ENCODE measurements at regions not wholly inside any gene's neighbourhood (a gene's known extent, or its start where the extent isn't known, plus 50 kb on each side); places are given as distances from the start of the nearest gene placed in this dataset.

DNA sequence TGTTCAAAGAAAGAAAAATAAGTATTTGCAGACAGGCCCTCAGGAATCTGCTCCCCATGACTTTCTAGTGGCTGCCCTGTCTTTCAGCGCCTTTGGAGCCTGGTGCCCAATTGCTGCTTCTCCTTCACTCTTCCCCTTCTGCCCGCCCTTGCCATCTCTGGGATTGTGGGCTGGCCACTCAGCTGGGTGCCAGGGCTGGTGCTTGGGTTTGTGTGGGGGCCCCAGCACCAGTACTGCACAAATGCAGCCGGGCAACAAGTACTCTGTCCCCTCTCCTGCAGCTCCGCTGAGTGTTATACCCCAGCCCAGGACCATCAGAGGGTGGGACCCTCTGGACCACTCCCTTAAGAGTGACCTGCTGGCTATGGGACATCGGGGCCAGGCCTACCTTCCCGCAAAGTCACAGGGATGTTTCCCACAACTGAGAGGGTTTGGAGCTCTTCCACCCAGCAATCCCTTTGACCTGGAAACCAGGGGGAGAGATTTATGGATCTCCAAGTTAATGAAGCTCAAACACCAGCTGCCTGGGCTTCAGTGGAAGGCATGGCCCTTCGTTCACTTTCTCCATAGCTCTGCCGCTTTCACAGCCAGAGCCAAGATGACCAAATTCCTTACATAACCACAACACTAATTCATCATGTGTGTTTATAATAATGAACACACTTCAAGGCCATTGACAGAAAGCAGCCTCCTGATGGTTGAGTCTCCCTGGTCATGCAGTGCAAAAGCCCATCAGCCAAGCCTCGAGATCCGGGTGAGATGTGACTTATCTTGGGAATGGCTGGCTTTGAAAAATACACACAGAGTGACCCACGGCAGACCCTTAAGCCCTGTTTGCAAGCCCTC, 313.9 kb upstream of the ZNF32 start:
- DNase-seq (ENCODE audit: low spot score) = no peak
- in situ Hi-C loops (cut with HindIII; ENCODE audit: low sequenced_read_pairs) = no loop called here

DNA sequence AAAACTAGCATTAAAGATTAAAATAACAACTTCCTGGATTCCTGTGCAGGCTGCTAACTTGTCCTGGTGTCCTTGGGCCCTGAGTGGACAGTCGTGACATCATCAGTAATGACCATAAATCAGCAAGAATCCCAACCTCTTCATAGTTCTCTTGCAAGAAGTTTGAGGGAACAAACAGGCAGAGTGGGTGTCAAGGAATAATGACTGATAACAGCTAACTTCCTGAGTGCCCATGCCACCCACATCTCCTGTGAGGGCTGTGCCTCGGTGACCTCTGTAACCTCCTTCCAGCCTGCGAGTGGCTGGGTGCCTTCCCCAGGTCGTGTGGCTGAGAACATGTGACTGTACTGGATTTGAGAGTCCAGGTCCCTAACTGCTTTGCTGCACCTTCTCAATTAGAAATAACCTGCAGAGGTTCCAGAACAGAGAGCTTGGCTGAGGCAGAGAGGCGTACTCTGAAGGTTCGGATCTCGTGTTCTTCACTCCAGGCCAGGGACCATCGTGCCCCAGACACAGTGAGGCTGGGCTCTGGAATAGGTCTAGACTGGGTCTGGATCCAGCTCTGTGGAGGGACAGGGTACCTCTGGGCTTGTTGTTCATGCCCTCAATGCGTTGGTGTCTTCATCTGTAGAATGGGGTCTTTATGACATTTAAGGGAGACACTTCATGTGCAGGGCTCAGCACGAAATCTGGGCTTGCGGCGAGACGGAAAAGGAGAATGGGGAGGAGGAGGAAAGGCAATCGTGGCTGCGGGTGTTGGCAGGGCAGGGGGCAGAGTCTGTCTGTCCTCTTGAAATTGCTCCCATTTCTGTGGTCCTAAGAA, 313.1 kb upstream of the ZNF32 start:
- in situ Hi-C loops (cut with HindIII; ENCODE audit: low sequenced_read_pairs) = no loop called here
- DNase-seq (ENCODE audit: low spot score) = no peak

DNA sequence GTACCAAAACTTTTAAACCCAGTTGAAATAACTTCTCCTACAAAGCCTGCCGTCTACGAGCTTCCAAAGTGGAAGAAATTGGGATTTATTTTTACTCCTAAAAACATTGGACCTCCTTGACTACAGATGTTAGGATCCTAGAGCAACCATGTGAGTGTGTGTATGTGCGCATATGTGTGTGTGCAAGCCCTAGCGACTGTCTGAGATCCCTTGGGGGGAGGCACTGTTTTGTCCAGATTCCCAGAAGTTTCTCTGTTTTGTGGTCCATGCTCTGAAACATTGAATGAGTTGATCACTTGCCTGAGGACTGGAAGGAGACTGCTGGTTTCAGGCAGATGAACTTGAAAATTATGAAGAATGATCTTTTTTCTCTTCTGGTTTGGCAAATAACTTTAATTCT, 312.3 kb upstream of the ZNF32 start:
- in situ Hi-C loops (cut with HindIII; ENCODE audit: low sequenced_read_pairs) = no loop called here

DNA sequence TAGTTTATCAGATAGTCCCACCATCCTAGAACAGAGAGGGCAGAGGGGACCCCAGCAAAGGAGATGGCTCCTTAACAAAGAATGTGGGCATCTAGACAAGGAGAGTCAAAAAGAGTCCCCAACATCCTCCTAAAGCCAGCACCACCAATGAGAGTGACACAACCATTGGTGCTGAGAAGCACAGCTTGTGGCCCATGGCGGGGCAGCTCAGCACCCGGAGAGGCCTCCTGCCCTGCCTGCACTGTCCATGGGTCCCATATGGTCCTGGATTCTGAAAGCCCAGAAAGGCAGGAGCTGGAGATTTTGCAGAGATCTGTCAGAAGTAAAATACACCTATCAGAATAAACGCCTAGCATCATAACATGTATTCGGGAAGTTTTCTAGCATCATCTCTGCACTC, 311.8 kb upstream of the ZNF32 start:
- no peak for DNase-seq (ENCODE audit: low spot score)

More for the DNA sequence above, 312.3 kb upstream of the ZNF32 start:
- DNase-seq (ENCODE audit: low spot score) = no peak

DNA sequence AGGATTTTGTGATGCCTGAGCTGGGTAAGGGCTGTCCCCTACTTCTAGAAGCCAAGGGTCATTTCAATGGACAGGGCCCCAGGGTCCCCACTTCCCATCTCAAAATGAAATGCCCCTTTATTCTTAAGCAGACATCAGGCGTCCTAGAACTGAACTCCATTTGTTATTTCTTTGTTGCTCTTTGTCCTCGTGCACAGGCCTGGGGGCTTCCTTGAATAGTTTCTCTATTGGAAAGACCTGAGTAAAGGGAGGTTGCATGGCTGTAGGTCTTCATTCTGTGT, 311.4 kb upstream of the ZNF32 start:
- in situ Hi-C loops (cut with HindIII; ENCODE audit: low sequenced_read_pairs) = no loop called here
- no peak for DNase-seq (ENCODE audit: low spot score)

More for the DNA sequence above, 311.8 kb upstream of the ZNF32 start:
- in situ Hi-C loops (cut with HindIII; ENCODE audit: low sequenced_read_pairs) = no loop called here

DNA sequence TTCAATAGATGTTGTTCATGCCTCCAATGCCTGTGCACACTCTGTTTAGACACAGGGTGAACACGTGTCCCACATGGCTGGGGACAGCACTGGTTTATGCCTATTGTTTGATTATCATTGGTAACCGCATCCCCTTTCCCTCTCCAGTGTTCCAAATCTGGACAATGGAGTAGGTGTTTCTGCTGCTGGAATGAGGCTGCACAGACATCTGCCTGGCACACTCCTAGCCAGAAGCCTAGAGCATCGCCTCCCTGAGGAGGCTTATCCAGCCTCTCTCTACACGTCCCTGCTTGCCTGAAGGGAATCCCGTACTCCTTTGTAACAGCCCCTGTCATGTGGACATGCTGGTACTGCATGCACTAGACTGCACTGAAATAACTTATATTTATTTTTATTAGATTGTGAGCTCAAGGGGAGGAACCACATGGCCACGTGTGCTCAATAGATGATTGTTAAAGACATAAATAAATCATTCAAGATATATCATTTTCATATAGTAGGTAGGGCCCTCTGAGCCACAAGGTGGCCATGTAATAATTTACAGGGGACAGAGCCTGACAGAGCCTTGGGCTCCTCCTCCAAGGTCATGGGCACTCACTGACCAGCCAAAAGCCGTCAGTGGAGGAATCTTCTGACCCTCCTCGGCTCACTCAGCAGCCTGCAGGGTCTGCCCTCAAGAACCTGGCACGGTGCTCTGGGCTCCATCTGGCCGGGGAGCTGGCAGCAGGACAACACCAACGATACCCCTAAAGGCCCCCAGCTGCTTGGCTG, 310.9 kb upstream of the ZNF32 start:
- no peak for DNase-seq (ENCODE audit: low spot score)
- in situ Hi-C loops (cut with HindIII; ENCODE audit: low sequenced_read_pairs) = no loop called here

DNA sequence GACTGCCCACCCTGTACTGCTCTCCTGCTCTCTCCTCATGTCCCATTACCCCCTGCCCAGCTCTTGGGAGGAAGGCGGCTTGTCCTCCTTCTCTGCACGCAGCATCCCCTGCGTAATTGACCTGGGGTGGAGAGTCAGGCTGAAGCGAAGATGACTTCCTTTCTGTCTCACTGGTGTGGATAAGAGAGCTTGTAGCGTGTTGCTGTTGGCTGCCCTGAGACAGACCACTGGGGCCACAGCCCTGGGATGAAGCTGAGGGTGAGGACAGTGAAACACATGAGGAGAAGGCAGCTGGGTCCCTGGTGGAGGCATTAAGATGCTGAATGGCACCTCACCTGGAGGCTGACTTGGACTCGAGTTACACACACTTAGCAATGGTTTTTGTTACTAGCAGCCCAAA, 310.3 kb upstream of the ZNF32 start:
- in situ Hi-C loops (cut with HindIII; ENCODE audit: low sequenced_read_pairs) = no loop called here

DNA sequence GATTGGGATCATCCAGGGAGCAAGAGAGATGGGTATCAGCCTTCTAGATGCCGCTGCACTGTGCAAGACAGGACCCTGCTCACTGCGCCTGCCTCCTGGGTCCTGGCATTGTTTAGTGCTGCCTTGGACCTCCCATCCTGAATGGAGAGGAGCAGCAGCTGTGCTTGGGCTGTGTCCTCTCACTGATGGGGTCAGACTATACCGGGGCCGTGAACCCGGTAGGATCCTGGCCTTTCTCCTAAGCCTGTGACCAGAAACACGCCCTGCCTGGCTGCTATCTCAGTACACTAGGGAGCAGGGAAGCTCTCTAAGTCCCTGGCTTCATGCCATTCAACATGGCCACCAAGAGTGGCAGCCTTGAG, 309.4 kb upstream of the ZNF32 start:
- DNase-seq (ENCODE audit: low spot score) = no peak
- in situ Hi-C loops (cut with HindIII; ENCODE audit: low sequenced_read_pairs) = no loop called here

More for the DNA sequence above, 310.3 kb upstream of the ZNF32 start:
- DNase-seq (ENCODE audit: low spot score) = no peak

DNA sequence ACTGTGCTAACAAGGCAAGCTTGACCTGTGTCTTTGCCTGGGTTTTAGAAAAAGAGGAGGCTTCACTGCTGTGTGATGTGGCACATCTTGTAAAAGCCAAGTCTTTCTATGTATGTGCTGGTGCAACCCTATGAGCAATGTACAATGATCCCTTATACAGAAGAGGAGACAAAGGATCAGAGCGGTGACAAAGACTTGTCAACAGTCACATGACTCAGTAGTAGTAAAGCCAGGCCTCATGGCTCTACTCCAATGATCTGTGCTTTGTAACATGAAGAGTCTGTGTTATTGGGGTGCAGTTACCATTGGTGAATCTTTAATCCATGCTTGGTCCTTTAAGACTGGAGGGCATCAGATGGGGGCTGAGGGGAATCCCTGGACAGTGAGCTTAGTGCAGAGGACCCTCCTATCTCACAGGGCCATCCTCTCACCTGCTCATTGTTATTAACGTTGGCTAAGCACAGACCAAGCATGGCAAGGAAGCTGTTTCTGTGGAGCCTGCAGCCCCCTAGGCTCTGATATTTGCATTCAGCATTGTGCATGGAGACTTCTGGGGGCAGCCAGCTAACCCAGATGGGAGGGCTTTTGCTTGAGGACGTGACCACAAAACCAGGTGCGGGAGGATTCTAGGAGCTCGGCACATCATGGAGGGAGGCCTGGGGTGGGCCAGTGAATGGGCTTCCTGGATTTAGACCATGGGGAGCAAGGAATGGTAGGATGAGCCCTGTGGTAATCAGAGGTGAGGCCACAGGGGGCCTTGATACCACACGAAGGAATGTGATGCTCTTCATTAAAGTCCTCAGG, 308.8 kb upstream of the ZNF32 start:
- DNase-seq (ENCODE audit: low spot score) = no peak
- in situ Hi-C loops (cut with HindIII; ENCODE audit: low sequenced_read_pairs) = no loop called here

DNA sequence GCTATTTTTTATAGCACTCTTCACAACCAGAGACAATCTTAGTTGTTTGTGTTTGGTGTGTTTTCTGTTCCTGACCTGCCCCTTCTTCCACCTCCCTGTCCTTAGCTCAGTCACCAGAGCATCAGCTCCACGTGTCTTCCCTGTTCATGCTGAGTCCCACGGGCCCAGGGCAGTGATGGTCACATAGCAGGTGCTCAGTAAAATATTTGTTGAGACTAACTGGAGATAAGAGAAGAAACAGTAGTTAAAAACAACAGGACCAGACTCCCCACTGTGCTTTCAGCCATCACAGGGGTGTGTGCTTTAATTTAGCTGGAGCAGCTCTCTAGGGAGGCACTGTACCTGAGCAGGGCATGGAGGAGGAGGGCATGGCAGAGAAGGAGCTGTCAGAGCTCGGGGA, 307.3 kb upstream of the ZNF32 start:
- in situ Hi-C loops (cut with HindIII; ENCODE audit: low sequenced_read_pairs) = no loop called here
- DNase-seq (ENCODE audit: low spot score) = no peak

DNA sequence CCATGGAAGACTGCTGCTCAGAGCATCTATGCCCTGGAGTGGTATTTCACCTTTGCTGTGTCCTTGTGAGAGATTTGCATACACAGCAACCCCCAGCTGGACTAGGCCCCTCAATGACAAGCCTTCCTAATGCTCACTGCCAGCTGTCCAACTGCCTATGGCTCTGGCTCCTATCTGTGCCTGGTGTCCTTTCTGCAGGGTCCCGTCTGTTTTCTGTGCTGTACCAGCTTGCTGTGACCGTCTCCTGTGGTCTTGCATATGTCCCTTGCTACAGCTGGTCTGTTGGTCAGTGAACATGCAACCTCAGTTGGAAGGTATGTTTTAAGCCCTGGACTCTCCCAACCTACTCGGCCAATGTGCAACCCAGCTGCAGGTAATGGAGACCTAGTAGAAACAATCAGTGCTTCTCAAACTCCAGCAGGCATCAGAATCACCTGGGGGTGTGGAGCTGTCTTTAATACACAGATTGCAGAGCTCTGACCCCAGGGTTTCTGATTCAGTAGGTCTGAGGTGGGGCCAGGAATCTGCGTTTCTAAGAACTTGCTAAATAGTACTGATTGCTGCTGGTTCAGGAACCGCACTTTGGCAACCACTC, 306.4 kb upstream of the ZNF32 start:
- in situ Hi-C loops (cut with HindIII; ENCODE audit: low sequenced_read_pairs) = no loop called here
- no peak for DNase-seq (ENCODE audit: low spot score)

DNA sequence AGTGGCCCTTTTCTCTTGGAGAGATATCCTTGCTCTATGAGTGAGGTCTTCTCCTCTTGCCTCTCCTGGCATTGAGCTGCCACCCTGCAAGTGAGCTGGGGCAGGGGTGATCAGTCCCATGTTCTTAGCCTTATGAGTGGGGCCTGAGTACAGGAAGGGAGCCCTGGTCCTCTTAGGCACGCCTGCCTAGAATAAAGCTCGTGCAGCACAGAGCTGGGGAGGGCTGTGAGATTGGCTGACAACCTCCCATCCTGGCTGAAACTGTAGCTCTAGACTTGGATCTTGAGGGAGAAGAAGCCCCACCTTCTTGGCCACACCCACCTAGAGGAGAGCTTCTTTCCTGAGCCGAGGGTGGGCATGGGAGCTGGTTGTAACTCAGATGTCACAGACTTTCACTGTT, 305.0 kb upstream of the ZNF32 start:
- no peak for DNase-seq (ENCODE audit: low spot score)
- in situ Hi-C loops (cut with HindIII; ENCODE audit: low sequenced_read_pairs) = no loop called here

DNA sequence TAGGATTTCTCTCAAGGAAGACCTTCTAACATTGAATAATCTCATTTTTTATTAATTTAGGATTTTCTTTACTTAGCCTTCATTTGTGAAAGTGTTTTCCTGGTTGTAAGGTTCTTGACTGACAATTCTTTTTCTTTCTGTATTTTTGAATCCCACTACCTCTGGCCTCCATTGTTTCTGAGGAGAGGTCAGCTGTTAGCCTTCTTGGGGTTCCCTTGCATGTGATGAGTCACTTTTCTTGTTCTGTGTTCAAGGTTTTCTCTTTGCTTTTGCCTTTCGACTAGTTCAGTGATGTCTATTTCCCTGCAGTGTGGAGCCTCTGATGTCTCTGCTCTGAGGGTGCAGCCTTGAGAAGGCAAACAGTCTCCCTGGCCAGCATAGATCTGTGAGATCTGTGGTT, 304.1 kb upstream of the ZNF32 start:
- in situ Hi-C loops (cut with HindIII; ENCODE audit: low sequenced_read_pairs) = no loop called here

DNA sequence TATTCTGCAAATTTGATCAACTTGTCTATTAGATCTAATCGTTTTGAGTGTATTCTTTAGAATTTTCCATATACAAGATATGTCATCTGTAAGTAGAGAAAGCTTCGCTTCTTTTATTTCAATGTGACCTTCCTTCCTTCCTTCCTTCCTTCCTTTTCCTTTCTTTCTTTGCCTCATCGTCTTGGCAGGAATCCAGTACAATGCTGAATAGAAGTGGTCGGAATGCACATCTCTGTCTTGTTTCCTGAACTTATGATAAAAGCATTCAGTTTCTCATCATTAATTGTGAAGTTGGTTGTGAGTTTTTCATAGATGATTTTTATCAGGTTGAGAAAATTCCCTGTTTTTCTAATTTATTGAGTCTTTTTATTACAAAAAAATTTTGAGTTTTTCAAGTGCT, 300.7 kb upstream of the ZNF32 start:
- in situ Hi-C loops (cut with HindIII; ENCODE audit: low sequenced_read_pairs) = no loop called here
- no peak for DNase-seq (ENCODE audit: low spot score)

More for the DNA sequence above, 304.1 kb upstream of the ZNF32 start:
- DNase-seq (ENCODE audit: low spot score) = no peak

DNA sequence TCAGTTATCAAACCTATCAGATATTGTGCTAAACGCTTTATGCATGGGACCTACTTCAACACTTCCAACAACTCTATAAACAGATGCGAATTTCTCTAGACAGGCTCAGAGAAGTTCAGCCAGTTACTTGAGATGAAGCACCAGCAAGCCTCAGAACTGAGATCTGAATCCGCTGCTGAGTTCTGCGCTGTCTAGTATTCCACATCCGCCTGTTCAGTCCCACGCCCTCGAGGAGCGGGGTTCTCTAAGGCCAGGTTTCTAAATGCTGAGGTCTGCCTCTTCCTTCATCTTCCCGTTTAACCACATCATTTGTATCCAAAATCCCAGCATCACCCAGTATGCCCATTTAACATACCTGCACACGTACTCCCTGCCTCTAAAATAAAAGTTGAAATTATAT, 297.8 kb upstream of the ZNF32 start:
- in situ Hi-C loops (cut with HindIII; ENCODE audit: low sequenced_read_pairs) = no loop called here
- DNase-seq (ENCODE audit: low spot score) = no peak

DNA sequence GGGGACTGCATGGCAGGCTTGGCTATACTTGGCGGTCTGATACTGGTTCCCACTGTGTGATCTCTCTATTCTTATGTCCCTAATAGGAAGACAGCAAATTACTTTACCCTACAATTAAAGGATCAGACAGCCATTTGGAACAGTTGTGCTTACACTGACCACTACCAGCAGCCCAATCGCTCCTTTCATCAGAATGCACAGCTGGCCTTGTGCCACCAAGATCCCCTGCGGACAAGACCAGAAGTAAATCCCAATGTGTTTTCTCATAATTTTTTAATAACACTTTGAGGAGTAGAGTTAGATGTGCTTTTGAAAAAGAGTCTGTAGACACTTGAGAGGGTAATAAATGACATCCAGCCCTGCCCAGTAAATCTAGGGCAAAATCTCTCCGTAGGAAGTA, 297.2 kb upstream of the ZNF32 start:
- no peak for DNase-seq (ENCODE audit: low spot score)
- in situ Hi-C loops (cut with HindIII; ENCODE audit: low sequenced_read_pairs) = no loop called here

DNA sequence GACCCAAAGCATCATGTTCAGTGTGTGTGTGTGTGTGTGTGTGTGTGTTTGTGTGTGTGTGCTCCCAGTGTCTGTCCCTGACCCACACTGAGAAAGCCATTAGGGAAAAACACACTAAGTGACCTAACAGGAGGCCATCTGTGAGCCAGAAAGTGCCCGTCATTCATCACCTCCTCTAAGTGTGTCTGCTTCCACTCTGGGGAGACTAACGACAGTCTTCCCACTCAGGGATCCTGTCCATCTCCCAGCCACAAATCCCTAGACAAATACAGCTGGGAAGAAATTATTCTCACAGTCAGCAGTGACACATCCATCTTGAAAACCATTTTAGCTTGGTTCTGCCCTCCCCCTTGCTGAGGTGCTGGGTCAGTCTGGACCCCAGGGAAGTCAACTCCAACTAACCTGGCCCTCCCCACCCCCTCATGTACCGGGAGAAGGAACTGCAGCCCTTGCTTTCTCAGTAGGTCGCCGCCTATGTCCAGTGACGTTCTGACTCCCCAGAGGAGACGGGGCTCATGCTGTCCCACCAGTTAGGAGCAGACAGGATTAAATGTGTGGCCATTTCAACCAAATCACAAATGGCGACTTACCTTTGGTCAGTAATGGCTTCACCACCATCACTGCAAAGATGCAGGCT, 296.5 kb upstream of the ZNF32 start:
- no peak for DNase-seq (ENCODE audit: low spot score)

DNA sequence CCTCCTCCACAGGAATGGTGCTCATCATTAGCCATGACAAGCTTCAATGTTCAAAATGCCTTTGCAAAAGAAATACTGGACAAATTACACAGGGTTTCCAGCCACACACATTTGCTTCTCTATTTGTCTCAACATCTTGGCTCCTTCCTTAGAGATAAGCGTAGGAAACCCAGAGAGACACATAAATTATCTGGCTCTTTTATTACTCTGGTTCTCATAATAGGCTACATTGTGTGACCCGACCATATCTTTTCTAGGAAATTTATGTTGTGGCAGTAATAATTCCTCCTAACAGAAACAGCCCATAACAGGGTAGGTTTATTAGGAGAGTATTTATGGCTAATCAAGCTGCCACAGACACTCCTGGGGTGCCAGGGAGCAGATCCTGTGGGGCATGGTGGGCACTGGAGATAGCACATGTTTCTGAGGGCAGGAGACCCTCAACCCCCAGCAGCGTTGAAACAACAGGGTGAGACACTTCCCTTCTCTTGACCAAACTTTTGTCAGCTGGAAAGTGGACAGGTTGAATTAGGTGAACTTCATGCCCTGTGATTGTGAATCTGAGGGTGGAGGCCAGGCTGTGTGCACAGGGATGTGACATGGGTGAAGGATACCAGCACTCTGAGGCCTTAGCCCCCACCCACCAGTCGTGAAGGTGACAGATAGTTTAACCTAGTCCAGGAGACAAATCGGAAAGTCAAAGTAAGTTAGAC, 295.9 kb upstream of the ZNF32 start:
- no peak for DNase-seq (ENCODE audit: low spot score)
- in situ Hi-C loops (cut with HindIII; ENCODE audit: low sequenced_read_pairs) = no loop called here

More for the DNA sequence above, 296.5 kb upstream of the ZNF32 start:
- in situ Hi-C loops (cut with HindIII; ENCODE audit: low sequenced_read_pairs) = no loop called here

Measured in G401 (cell line).